ENCODE measurements at regions not wholly inside any gene's neighbourhood (a gene's known extent, or its start where the extent isn't known, plus 50 kb on each side); places are given as distances from the start of the nearest gene placed in this dataset.
A peak's percentile ranks its signal among the peaks of the same experiment; 100 is the strongest.
"Not testable (repeated sequence)": the region's sequence is repeated elsewhere in the genome, so short reads cannot be mapped to it uniquely, and the experiment has no call there.

DNA sequence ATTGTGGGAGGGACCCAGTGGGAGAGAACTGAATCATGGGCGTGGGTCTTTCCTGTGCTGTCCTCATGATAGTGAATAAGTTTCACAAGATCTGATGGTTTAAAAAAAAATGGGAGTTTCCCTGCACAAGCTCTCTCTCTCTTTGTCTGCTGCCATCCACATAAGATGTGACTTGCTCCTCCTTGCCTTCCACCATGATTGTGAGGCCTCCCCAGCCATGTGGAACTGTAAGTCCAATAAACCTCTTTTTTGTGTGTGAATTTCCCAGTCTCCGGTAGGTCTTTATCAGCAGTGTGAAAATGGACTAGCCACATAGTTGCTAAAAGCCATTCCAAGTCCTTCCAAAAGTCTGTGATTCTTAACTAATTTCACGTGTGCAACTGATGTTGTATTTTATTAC lies 91.5 kb downstream of the CDC42EP3 start:
- not testable (repeated sequence) for H3K4me1 ChIP-seq (ENCODE audit: control insufficient read depth, insufficient read depth, low read length); DNase-seq; H3K9me3 ChIP-seq (ENCODE audit: control insufficient read depth, low read depth, low read length); H3K27ac ChIP-seq (ENCODE audit: low read length); H3K27me3 ChIP-seq (ENCODE audit: control insufficient read depth, insufficient read depth, low read length); H3K4me3 ChIP-seq (ENCODE audit: low read length); H3K36me3 ChIP-seq (ENCODE audit: control insufficient read depth, insufficient read depth, low read length)
- WGBS (ENCODE audit: insufficient coverage, low lambda C conversion rate): 100% methylated on average over 1 of the region's 3 CpGs

- Histone ChIP-seq H3K4me1 (ENCODE audit: control insufficient read depth, insufficient read depth, low read length) (peaks cover 5% of the 10 kb centered on the region), H3K9me3 (ENCODE audit: control insufficient read depth, low read depth, low read length) (no peaks in the 10 kb centered on the region), H3K27me3 (ENCODE audit: control insufficient read depth, insufficient read depth, low read length) (no peaks in the 10 kb centered on the region), H3K4me3 (ENCODE audit: low read length) (no peak overlapping the region), H3K36me3 (ENCODE audit: control insufficient read depth, insufficient read depth, low read length) (no peaks in the 10 kb centered on the region), H3K27ac (ENCODE audit: low read length) (no peak overlapping the region)
- no peak for DNase-seq
- no CpG with 5 or more reads among the region's 5 CpGs for WGBS (ENCODE audit: insufficient coverage, low lambda C conversion rate)
Measured at GRCh38 chr2:37581433-37581832, 90.0 kb downstream of the CDC42EP3 start.

- no peaks in the 10 kb centered on the region for H3K36me3 ChIP-seq (ENCODE audit: control insufficient read depth, insufficient read depth, low read length)
- H3K4me1 ChIP-seq (ENCODE audit: control insufficient read depth, insufficient read depth, low read length): peaks cover 5% of the 10 kb centered on the region
- H3K27ac ChIP-seq (ENCODE audit: low read length): no peak overlapping the region
- H3K4me3 ChIP-seq (ENCODE audit: low read length): no peak overlapping the region
- DNase-seq: no peak
- H3K9me3 ChIP-seq (ENCODE audit: control insufficient read depth, low read depth, low read length): no peaks in the 10 kb centered on the region
- no peaks in the 10 kb centered on the region for H3K27me3 ChIP-seq (ENCODE audit: control insufficient read depth, insufficient read depth, low read length)
- WGBS (ENCODE audit: insufficient coverage, low lambda C conversion rate): 80% methylated on average over 9 of the region's 16 CpGs
Measured at GRCh38 chr2:37582481-37583220, 88.8 kb downstream of the CDC42EP3 start.

DNA sequence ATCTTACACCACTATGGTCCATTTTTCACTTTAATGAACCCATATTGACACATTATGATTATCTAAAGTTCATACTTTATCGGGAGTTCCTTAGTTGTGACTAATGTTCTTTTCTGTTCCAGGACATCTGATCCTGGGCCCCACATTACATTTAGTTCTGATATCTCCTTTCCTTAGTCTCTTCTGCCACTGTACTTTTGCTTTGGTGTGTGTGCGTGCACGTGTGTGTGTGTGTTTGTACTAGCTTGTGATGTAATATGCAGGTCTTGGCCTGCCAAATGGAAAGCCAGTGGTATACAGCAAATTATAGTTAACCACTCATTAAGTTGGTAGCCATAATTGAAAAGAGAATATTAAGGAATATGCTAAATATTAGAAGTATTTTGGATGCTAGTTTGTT lies 88.0 kb downstream of the CDC42EP3 start:
- H3K4me1 ChIP-seq (ENCODE audit: control insufficient read depth, insufficient read depth, low read length): peaks cover 5% of the 10 kb centered on the region

DNA sequence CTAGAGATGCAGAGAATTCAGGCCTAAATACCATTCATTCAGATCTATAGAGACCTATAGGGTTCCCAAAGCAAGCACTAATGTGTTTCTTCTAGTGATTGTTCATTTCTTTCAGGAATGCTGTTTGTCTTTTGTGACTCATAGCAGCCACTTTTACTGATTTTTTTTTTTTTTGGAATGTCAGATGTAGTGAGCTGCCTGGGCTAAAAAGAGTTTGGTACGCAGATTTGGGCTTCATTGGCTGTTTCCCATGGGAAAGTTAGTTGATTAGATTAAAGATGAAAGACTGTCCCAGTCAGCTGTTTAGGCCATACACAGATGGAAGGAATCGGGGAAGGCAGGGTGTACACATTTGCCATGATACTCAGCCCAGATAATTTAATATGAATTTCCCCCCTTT lies 87.6 kb downstream of the CDC42EP3 start:
- no peaks in the 10 kb centered on the region for H3K9me3 ChIP-seq (ENCODE audit: control insufficient read depth, low read depth, low read length)
- DNase-seq: no peak
- no peak overlapping the region for H3K27ac ChIP-seq (ENCODE audit: low read length)
- no peaks in the 10 kb centered on the region for H3K27me3 ChIP-seq (ENCODE audit: control insufficient read depth, insufficient read depth, low read length)
- H3K4me1 ChIP-seq (ENCODE audit: control insufficient read depth, insufficient read depth, low read length): peaks cover 5% of the 10 kb centered on the region
- no peaks in the 10 kb centered on the region for H3K36me3 ChIP-seq (ENCODE audit: control insufficient read depth, insufficient read depth, low read length)
- WGBS (ENCODE audit: insufficient coverage, low lambda C conversion rate): 100% methylated on average over 1 of the region's 2 CpGs
- H3K4me3 ChIP-seq (ENCODE audit: low read length): no peak overlapping the region

More for the DNA sequence above, 88.0 kb downstream of the CDC42EP3 start:
- Histone ChIP-seq H3K4me3 (ENCODE audit: low read length) (no peak overlapping the region), H3K9me3 (ENCODE audit: control insufficient read depth, low read depth, low read length) (no peaks in the 10 kb centered on the region), H3K27ac (ENCODE audit: low read length) (no peak overlapping the region), H3K27me3 (ENCODE audit: control insufficient read depth, insufficient read depth, low read length) (no peaks in the 10 kb centered on the region), H3K36me3 (ENCODE audit: control insufficient read depth, insufficient read depth, low read length) (no peaks in the 10 kb centered on the region)
- DNase-seq: no peak
- 100% methylated on average over 1 of the region's 3 CpGs for WGBS (ENCODE audit: insufficient coverage, low lambda C conversion rate)

DNA sequence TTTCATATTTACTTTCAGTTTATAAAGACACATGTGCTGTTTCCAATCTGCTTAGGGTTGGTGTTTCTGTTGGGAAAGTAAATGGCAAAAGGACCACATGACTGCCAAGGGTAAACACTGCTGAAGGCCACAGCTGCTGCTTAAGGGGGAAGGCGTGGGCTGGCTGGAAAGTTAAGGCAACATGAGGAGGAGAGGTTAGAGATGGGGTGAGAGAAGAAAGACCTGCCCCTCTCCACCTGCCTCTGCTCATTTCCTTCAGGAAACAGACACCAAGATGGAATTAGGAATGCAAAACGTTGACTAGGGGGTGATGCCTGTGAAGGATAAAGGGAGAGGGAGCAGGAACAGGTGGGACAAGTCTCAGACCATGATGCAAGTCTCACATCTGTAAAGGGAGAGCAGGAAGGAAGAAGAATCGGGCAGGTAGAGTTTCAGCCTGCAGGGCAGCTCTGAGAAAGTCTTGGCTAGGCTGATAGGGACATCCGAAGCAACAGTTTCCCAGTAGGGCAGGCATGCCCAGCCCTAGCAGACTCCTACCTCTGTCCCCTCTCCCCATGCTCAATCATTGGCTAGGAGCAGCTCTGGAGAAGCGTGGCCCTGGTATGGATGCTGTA lies 86.0 kb downstream of the CDC42EP3 start:
- Histone ChIP-seq H3K36me3 (ENCODE audit: control insufficient read depth, insufficient read depth, low read length) (no peaks in the 10 kb centered on the region), H3K27me3 (ENCODE audit: control insufficient read depth, insufficient read depth, low read length) (no peaks in the 10 kb centered on the region), H3K4me1 (ENCODE audit: control insufficient read depth, insufficient read depth, low read length) (peaks cover 5% of the 10 kb centered on the region), H3K9me3 (ENCODE audit: control insufficient read depth, low read depth, low read length) (no peaks in the 10 kb centered on the region), H3K27ac (ENCODE audit: low read length) (no peak overlapping the region), H3K4me3 (ENCODE audit: low read length) (no peak overlapping the region)
- 10% methylated on average over 2 of the region's 5 CpGs for WGBS (ENCODE audit: insufficient coverage, low lambda C conversion rate)
- DNase-seq: peak; percentile 30 to 60

- H3K9me3 ChIP-seq (ENCODE audit: control insufficient read depth, low read depth, low read length): no peaks in the 10 kb centered on the region
- no peaks in the 10 kb centered on the region for H3K27me3 ChIP-seq (ENCODE audit: control insufficient read depth, insufficient read depth, low read length)
- peaks cover 5% of the 10 kb centered on the region for H3K4me1 ChIP-seq (ENCODE audit: control insufficient read depth, insufficient read depth, low read length)
- H3K36me3 ChIP-seq (ENCODE audit: control insufficient read depth, insufficient read depth, low read length): no peaks in the 10 kb centered on the region
- H3K27ac ChIP-seq (ENCODE audit: low read length): no peak overlapping the region
- H3K4me3 ChIP-seq (ENCODE audit: low read length): no peak overlapping the region
- 57% methylated on average over 2 of the region's 7 CpGs for WGBS (ENCODE audit: insufficient coverage, low lambda C conversion rate)
- DNase-seq: peak in 1 of 2 donors; percentile 22
Measured at GRCh38 chr2:37585982-37586621, 85.3 kb downstream of the CDC42EP3 start.

GRCh38 chr2:37586663-37587317 lies 84.7 kb downstream of the CDC42EP3 start:
- Histone ChIP-seq H3K27ac (ENCODE audit: low read length) (no peak overlapping the region), H3K4me1 (ENCODE audit: control insufficient read depth, insufficient read depth, low read length) (peaks cover 5% of the 10 kb centered on the region), H3K9me3 (ENCODE audit: control insufficient read depth, low read depth, low read length) (no peaks in the 10 kb centered on the region), H3K27me3 (ENCODE audit: control insufficient read depth, insufficient read depth, low read length) (no peaks in the 10 kb centered on the region), H3K4me3 (ENCODE audit: low read length) (no peak overlapping the region), H3K36me3 (ENCODE audit: control insufficient read depth, insufficient read depth, low read length) (no peaks in the 10 kb centered on the region)
- no peak for DNase-seq
- WGBS (ENCODE audit: insufficient coverage, low lambda C conversion rate): no CpG with 5 or more reads among the region's 3 CpGs

DNA sequence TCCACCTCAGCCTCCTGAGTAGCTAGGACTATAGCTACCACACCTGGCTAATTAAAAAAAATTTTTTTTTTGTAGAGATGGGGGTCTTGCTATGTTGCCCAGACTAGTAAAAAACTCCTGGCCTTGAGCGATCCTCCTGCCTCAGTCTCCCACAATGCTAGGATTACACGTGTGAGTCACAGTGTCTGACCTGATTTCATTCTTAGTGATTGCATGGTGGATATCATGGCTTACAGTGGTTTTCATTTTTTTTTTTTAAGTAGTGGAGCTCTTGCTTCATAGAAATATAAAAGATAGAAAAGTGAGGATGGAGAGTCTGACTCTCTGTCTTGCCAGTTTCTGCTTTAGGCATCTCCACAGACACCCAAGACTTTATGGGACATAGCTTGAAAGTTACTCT lies 83.6 kb downstream of the CDC42EP3 start:
- WGBS (ENCODE audit: insufficient coverage, low lambda C conversion rate): no CpG with 5 or more reads among the region's 2 CpGs
- Histone ChIP-seq H3K9me3 (ENCODE audit: control insufficient read depth, low read depth, low read length) (no peaks in the 10 kb centered on the region), H3K27ac (ENCODE audit: low read length) (no peak overlapping the region), H3K36me3 (ENCODE audit: control insufficient read depth, insufficient read depth, low read length) (no peaks in the 10 kb centered on the region), H3K27me3 (ENCODE audit: control insufficient read depth, insufficient read depth, low read length) (no peaks in the 10 kb centered on the region), H3K4me1 (ENCODE audit: control insufficient read depth, insufficient read depth, low read length) (peaks cover 5% of the 10 kb centered on the region), H3K4me3 (ENCODE audit: low read length) (no peak overlapping the region)
- DNase-seq: no peak

DNA sequence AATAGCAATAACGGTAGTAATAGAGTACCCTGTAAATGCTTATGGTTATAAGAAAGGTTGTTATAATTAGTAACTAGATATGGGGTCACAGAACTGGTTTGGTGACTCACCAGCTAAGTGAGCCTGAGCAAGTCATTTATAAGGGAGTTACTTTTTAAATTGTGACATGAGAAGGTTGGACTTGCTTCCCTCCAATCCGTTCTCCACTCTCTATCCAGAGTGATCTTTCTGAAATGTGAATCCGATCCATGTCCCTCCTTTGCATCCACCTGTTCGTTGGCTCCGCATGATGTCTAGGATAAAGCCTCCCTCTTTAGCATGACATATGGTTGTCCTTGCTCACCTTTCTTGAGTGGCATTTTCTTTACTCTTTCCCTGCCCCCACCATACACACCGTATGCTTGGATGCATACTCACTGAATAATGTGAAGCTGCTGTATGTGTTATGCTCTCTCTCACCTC lies 83.1 kb downstream of the CDC42EP3 start:
- Histone ChIP-seq H3K27me3 (ENCODE audit: control insufficient read depth, insufficient read depth, low read length) (no peaks in the 10 kb centered on the region), H3K9me3 (ENCODE audit: control insufficient read depth, low read depth, low read length) (no peaks in the 10 kb centered on the region), H3K36me3 (ENCODE audit: control insufficient read depth, insufficient read depth, low read length) (no peaks in the 10 kb centered on the region), H3K4me3 (ENCODE audit: low read length) (no peak overlapping the region), H3K27ac (ENCODE audit: low read length) (no peak overlapping the region), H3K4me1 (ENCODE audit: control insufficient read depth, insufficient read depth, low read length) (peaks cover 5% of the 10 kb centered on the region)
- peak in 1 of 2 donors; percentile 29 for DNase-seq
- WGBS (ENCODE audit: insufficient coverage, low lambda C conversion rate): 75% methylated on average over 4 of the region's 6 CpGs

Measured in large intestine (tissue), 3 donors.